ENCODE measurements at regions not wholly inside any gene's neighbourhood (a gene's known extent, or its start where the extent isn't known, plus 50 kb on each side); places are given as distances from the start of the nearest gene placed in this dataset.

- Histone ChIP-seq H3K4me1 (ENCODE audit: control insufficient read depth, extremely low read depth, insufficient read depth, low read length) (no peaks in the 10 kb centered on the region), H3K36me3 (ENCODE audit: control insufficient read depth in 2 of 2, extremely low read depth in 1 of 2, insufficient read depth in 2 of 2, low read length in 2 of 2) (no peaks in the 10 kb centered on the region), H3K27me3 (ENCODE audit: control insufficient read depth, extremely low read depth, insufficient read depth, low read length) (no peaks in the 10 kb centered on the region), H3K79me2 (ENCODE audit: control insufficient read depth, insufficient read depth, low read length) (no peaks in the 10 kb centered on the region), H3K9me3 (ENCODE audit: control insufficient read depth, low read depth, low read length) (no peaks in the 10 kb centered on the region), H3K4me3 (ENCODE audit: control insufficient read depth in 2 of 3, extremely low read depth in 1 of 3, insufficient read depth in 2 of 3, low read depth in 1 of 3, low read length in 3 of 3) (no peak overlapping the region), H3K4me2 (ENCODE audit: control insufficient read depth, extremely low read depth, insufficient read depth, low read depth, low read length) (no peak overlapping the region), H3K27ac (ENCODE audit: control insufficient read depth, insufficient read depth, low read length) (no peak overlapping the region), H3K9ac (ENCODE audit: control insufficient read depth, extremely low read depth, insufficient read depth, low read length) (no peak overlapping the region), H2AFZ (ENCODE audit: control insufficient read depth, low read length) (no peak overlapping the region), H3K9me1 (ENCODE audit: control insufficient read depth, extremely low read depth, insufficient read depth, low read length) (no peaks in the 10 kb centered on the region), H4K20me1 (ENCODE audit: control insufficient read depth, extremely low read depth, insufficient read depth, low read length) (no peaks in the 10 kb centered on the region)
- TF ChIP-seq EZH2 (IDR thresholded peaks at IDR 0.05; ENCODE audit: low read length) (no peak), CTCF (optimal IDR thresholded peaks at IDR 0.05 in 1 of 3, IDR thresholded peaks at IDR 0.05 in 1 of 3, conservative IDR thresholded peaks at IDR 0.05 in 1 of 3; ENCODE audit: extremely low read depth in 1 of 3, insufficient read depth in 2 of 3, low read length in 3 of 3) (peak; percentile 54 to 73 (median 71))
- no peak for DNase-seq (ENCODE audit: low read depth, low spot score)
- FAIRE-seq = peak; percentile 39
- dilution Hi-C loops (cut with MboI; ENCODE audit: extremely low pct_ligation_motif_present, low sequenced_read_pairs) = no loop called here
Observed at GRCh38 chr4:146095091-146095690, 80.3 kb upstream of the LSM6 start.

GRCh38 chr4:146088690-146089089 lies 86.8 kb upstream of the LSM6 start:
- Histone ChIP-seq H3K9me1 (ENCODE audit: control insufficient read depth, extremely low read depth, insufficient read depth, low read length) (no peaks in the 10 kb centered on the region), H3K79me2 (ENCODE audit: control insufficient read depth, insufficient read depth, low read length) (no peaks in the 10 kb centered on the region), H3K27ac (ENCODE audit: control insufficient read depth, insufficient read depth, low read length) (no peak overlapping the region), H3K27me3 (ENCODE audit: control insufficient read depth, extremely low read depth, insufficient read depth, low read length) (no peaks in the 10 kb centered on the region), H3K4me1 (ENCODE audit: control insufficient read depth, extremely low read depth, insufficient read depth, low read length) (no peaks in the 10 kb centered on the region), H3K36me3 (ENCODE audit: control insufficient read depth in 2 of 2, extremely low read depth in 1 of 2, insufficient read depth in 2 of 2, low read length in 2 of 2) (no peaks in the 10 kb centered on the region), H3K4me2 (ENCODE audit: control insufficient read depth, extremely low read depth, insufficient read depth, low read depth, low read length) (no peak overlapping the region), H3K9me3 (ENCODE audit: control insufficient read depth, low read depth, low read length) (no peaks in the 10 kb centered on the region), H4K20me1 (ENCODE audit: control insufficient read depth, extremely low read depth, insufficient read depth, low read length) (no peaks in the 10 kb centered on the region), H3K4me3 (ENCODE audit: control insufficient read depth in 2 of 3, extremely low read depth in 1 of 3, insufficient read depth in 2 of 3, low read depth in 1 of 3, low read length in 3 of 3) (no peak overlapping the region), H3K9ac (ENCODE audit: control insufficient read depth, extremely low read depth, insufficient read depth, low read length) (no peak overlapping the region), H2AFZ (ENCODE audit: control insufficient read depth, low read length) (no peak overlapping the region)
- dilution Hi-C loops (cut with MboI; ENCODE audit: extremely low pct_ligation_motif_present, low sequenced_read_pairs) = no loop called here
- FAIRE-seq (no peak), DNase-seq (ENCODE audit: low read depth, low spot score) (no peak)
- TF ChIP-seq EZH2 (IDR thresholded peaks at IDR 0.05; ENCODE audit: low read length) = no peak
- no peak for TF ChIP-seq CTCF (optimal IDR thresholded peaks at IDR 0.05 in 1 of 3, IDR thresholded peaks at IDR 0.05 in 1 of 3, conservative IDR thresholded peaks at IDR 0.05 in 1 of 3; ENCODE audit: extremely low read depth in 1 of 3, insufficient read depth in 2 of 3, low read length in 3 of 3)

Measured in keratinocyte (primary cell).